ENCODE measurements at regions not wholly inside any gene's neighbourhood (a gene's known extent, or its start where the extent isn't known, plus 50 kb on each side); places are given as distances from the start of the nearest gene placed in this dataset.

GRCh38 chr7:149714081-149714909, 59.1 kb downstream of the ZNF467 start:
- Histone ChIP-seq H3K27me3 (ENCODE audit: control insufficient read depth in 3 of 3, insufficient read depth in 3 of 3, low read depth in 1 of 3, low read length in 3 of 3) (peaks cover 0 to 5% (median 0%) of the 10 kb centered on the region in 3 experiments), H3K27ac (replicated peaks; ENCODE audit: low read length) (no peak overlapping the region), H3K4ac (ENCODE audit: low read length) (no peak overlapping the region), H2BK5ac (ENCODE audit: low read length) (peak overlapping the region; percentile 39), H2BK120ac (ENCODE audit: low read depth, low read length) (no peak overlapping the region), H2BK15ac (ENCODE audit: low read length) (peak overlapping the region; percentile 83), H2BK12ac (ENCODE audit: low read length) (peak overlapping the region; percentile 58), H3K18ac (ENCODE audit: low read length) (peak overlapping the region; percentile 95), H3K79me1 (ENCODE audit: low read depth, low read length) (peaks cover 13% of the 10 kb centered on the region), H3K14ac (ENCODE audit: low read length) (no peak overlapping the region), H3K36me3 (replicated peaks in 1 of 2; ENCODE audit: control insufficient read depth in 2 of 2, insufficient read depth in 2 of 2, low read length in 2 of 2) (peaks cover 2 to 21% of the 10 kb centered on the region in 2 donors), H2AK5ac (ENCODE audit: low read depth, low read length) (peak overlapping the region; percentile 92), H3K9ac (ENCODE audit: low read depth, low read length, poor library complexity) (peak overlapping the region; percentile 96), H3K4me1 (ENCODE audit: control insufficient read depth in 2 of 2, insufficient read depth in 1 of 2, low read depth in 1 of 2, low read length in 2 of 2) (peaks cover 10 to 15% of the 10 kb centered on the region in 2 donors), H3K9me3 (replicated peaks in 1 of 2; ENCODE audit: control insufficient read depth in 2 of 2, insufficient read depth in 1 of 2, low read depth in 1 of 2, low read length in 2 of 2) (peaks cover 7 to 26% of the 10 kb centered on the region in 2 donors), H3K23ac (ENCODE audit: low read depth, low read length, poor library complexity) (peak overlapping the region; percentile 89), H3K4me2 (ENCODE audit: insufficient read depth, low read length, poor library complexity, severe bottlenecking) (peak overlapping the region; percentile 77), H4K8ac (ENCODE audit: low read depth, low read length) (peak overlapping the region; percentile 99), H4K91ac (ENCODE audit: low read depth, low read length, poor library complexity) (no peak overlapping the region), H3K4me3 (ENCODE audit: low read length in 2 of 2) (peak overlapping the region; percentile 81 to 94), H2AFZ (ENCODE audit: low read length) (peak overlapping the region; percentile 99)
- no CpG with 5 or more reads among the region's 88 CpGs for WGBS, 2 donors (ENCODE audit: extremely low coverage in 2 of 2, insufficient read length in 2 of 2, insufficient replicate concordance in 1 of 2)
- DNase-seq (ENCODE audit: low spot score) = peak; percentile 93

- H3K79me1 ChIP-seq (ENCODE audit: low read depth, low read length) = peaks cover 13% of the 10 kb centered on the region
- H4K91ac ChIP-seq (ENCODE audit: low read depth, low read length, poor library complexity) = no peak overlapping the region
- H3K14ac ChIP-seq (ENCODE audit: low read length) = no peak overlapping the region
- H3K27me3 ChIP-seq (ENCODE audit: control insufficient read depth in 3 of 3, insufficient read depth in 3 of 3, low read depth in 1 of 3, low read length in 3 of 3) = peaks cover 0 to 5% (median 0%) of the 10 kb centered on the region in 3 experiments
- peaks cover 2 to 15% of the 10 kb centered on the region in 2 donors for H3K36me3 ChIP-seq (replicated peaks in 1 of 2; ENCODE audit: control insufficient read depth in 2 of 2, insufficient read depth in 2 of 2, low read length in 2 of 2)
- peak overlapping the region; percentile 99 for H2AFZ ChIP-seq (ENCODE audit: low read length)
- peak overlapping the region; percentile 99 for H4K8ac ChIP-seq (ENCODE audit: low read depth, low read length)
- no peak overlapping the region for H3K27ac ChIP-seq (replicated peaks; ENCODE audit: low read length)
- H3K23ac ChIP-seq (ENCODE audit: low read depth, low read length, poor library complexity) = peak overlapping the region; percentile 89
- H3K4me1 ChIP-seq (ENCODE audit: control insufficient read depth in 2 of 2, insufficient read depth in 1 of 2, low read depth in 1 of 2, low read length in 2 of 2) = peaks cover 10 to 15% of the 10 kb centered on the region in 2 donors
- no peak overlapping the region for H2BK120ac ChIP-seq (ENCODE audit: low read depth, low read length)
- WGBS, 2 donors (ENCODE audit: extremely low coverage in 2 of 2, insufficient read length in 2 of 2, insufficient replicate concordance in 1 of 2) = no CpG with 5 or more reads among the region's 26 CpGs
- peak overlapping the region; percentile 92 for H2AK5ac ChIP-seq (ENCODE audit: low read depth, low read length)
- H2BK5ac ChIP-seq (ENCODE audit: low read length) = peak overlapping the region; percentile 39
- H3K4ac ChIP-seq (ENCODE audit: low read length) = no peak overlapping the region
- H2BK15ac ChIP-seq (ENCODE audit: low read length) = peak overlapping the region; percentile 83
- H2BK12ac ChIP-seq (ENCODE audit: low read length) = peak overlapping the region; percentile 58
- no peak for DNase-seq (ENCODE audit: low spot score)
- H3K4me2 ChIP-seq (ENCODE audit: insufficient read depth, low read length, poor library complexity, severe bottlenecking) = peak overlapping the region; percentile 77
- peak overlapping the region in 1 of 2 donors; percentile 19 for H3K4me3 ChIP-seq (ENCODE audit: low read length in 2 of 2)
- H3K9ac ChIP-seq (ENCODE audit: low read depth, low read length, poor library complexity) = no peak overlapping the region
- peaks cover 9 to 26% of the 10 kb centered on the region in 2 donors for H3K9me3 ChIP-seq (replicated peaks in 1 of 2; ENCODE audit: control insufficient read depth in 2 of 2, insufficient read depth in 1 of 2, low read depth in 1 of 2, low read length in 2 of 2)
- H3K18ac ChIP-seq (ENCODE audit: low read length) = peak overlapping the region; percentile 95
Observed at GRCh38 chr7:149713731-149714068, 59.7 kb downstream of the ZNF467 start.

- H3K23ac ChIP-seq (ENCODE audit: low read depth, low read length, poor library complexity) = no peak overlapping the region
- H3K4ac ChIP-seq (ENCODE audit: low read length) = no peak overlapping the region
- peaks cover 9 to 26% of the 10 kb centered on the region in 2 donors for H3K9me3 ChIP-seq (replicated peaks in 1 of 2; ENCODE audit: control insufficient read depth in 2 of 2, insufficient read depth in 1 of 2, low read depth in 1 of 2, low read length in 2 of 2)
- no peak overlapping the region for H3K4me2 ChIP-seq (ENCODE audit: insufficient read depth, low read length, poor library complexity, severe bottlenecking)
- peak overlapping the region; percentile 15 for H2AFZ ChIP-seq (ENCODE audit: low read length)
- no peak overlapping the region for H3K9ac ChIP-seq (ENCODE audit: low read depth, low read length, poor library complexity)
- H3K27ac ChIP-seq (replicated peaks; ENCODE audit: low read length) = no peak overlapping the region
- peaks cover 2 to 14% of the 10 kb centered on the region in 2 donors for H3K36me3 ChIP-seq (replicated peaks in 1 of 2; ENCODE audit: control insufficient read depth in 2 of 2, insufficient read depth in 2 of 2, low read length in 2 of 2)
- no peak overlapping the region for H2BK120ac ChIP-seq (ENCODE audit: low read depth, low read length)
- peaks cover 0 to 5% (median 0%) of the 10 kb centered on the region in 3 experiments for H3K27me3 ChIP-seq (ENCODE audit: control insufficient read depth in 3 of 3, insufficient read depth in 3 of 3, low read depth in 1 of 3, low read length in 3 of 3)
- no peak overlapping the region for H2BK12ac ChIP-seq (ENCODE audit: low read length)
- H3K4me1 ChIP-seq (ENCODE audit: control insufficient read depth in 2 of 2, insufficient read depth in 1 of 2, low read depth in 1 of 2, low read length in 2 of 2) = peaks cover 10 to 15% of the 10 kb centered on the region in 2 donors
- no CpG with 5 or more reads among the region's 16 CpGs for WGBS, 2 donors (ENCODE audit: extremely low coverage in 2 of 2, insufficient read length in 2 of 2, insufficient replicate concordance in 1 of 2)
- no peak overlapping the region for H3K18ac ChIP-seq (ENCODE audit: low read length)
- no peak overlapping the region for H4K91ac ChIP-seq (ENCODE audit: low read depth, low read length, poor library complexity)
- peak overlapping the region; percentile 83 for H2BK15ac ChIP-seq (ENCODE audit: low read length)
- H3K4me3 ChIP-seq (ENCODE audit: low read length in 2 of 2) = no peak overlapping the region
- H4K8ac ChIP-seq (ENCODE audit: low read depth, low read length) = no peak overlapping the region
- H2AK5ac ChIP-seq (ENCODE audit: low read depth, low read length) = peak overlapping the region; percentile 92
- DNase-seq (ENCODE audit: low spot score) = no peak
- no peak overlapping the region for H2BK5ac ChIP-seq (ENCODE audit: low read length)
- peaks cover 13% of the 10 kb centered on the region for H3K79me1 ChIP-seq (ENCODE audit: low read depth, low read length)
- no peak overlapping the region for H3K14ac ChIP-seq (ENCODE audit: low read length)
Observed at GRCh38 chr7:149713061-149713730, 60.2 kb downstream of the ZNF467 start.

GRCh38 chr7:149708026-149708425, 65.4 kb downstream of the ZNF467 start:
- no peak overlapping the region for H3K4ac ChIP-seq (ENCODE audit: low read length)
- no CpG with 5 or more reads among the region's 7 CpGs for WGBS, 2 donors (ENCODE audit: extremely low coverage in 2 of 2, insufficient read length in 2 of 2, insufficient replicate concordance in 1 of 2)
- H3K27ac ChIP-seq (replicated peaks; ENCODE audit: low read length) = no peak overlapping the region

More at GRCh38 chr7:149708026-149708425, 65.4 kb downstream of the ZNF467 start:
- Histone ChIP-seq H3K18ac (ENCODE audit: low read length) (no peak overlapping the region), H4K91ac (ENCODE audit: low read depth, low read length, poor library complexity) (no peak overlapping the region), H2BK120ac (ENCODE audit: low read depth, low read length) (no peak overlapping the region), H3K27me3 (ENCODE audit: control insufficient read depth in 3 of 3, insufficient read depth in 3 of 3, low read depth in 1 of 3, low read length in 3 of 3) (no peaks in the 10 kb centered on the region), H3K4me3 (ENCODE audit: low read length in 2 of 2) (no peak overlapping the region), H2BK15ac (ENCODE audit: low read length) (no peak overlapping the region), H2BK12ac (ENCODE audit: low read length) (no peak overlapping the region), H3K14ac (ENCODE audit: low read length) (no peak overlapping the region), H2AK5ac (ENCODE audit: low read depth, low read length) (no peak overlapping the region), H3K79me1 (ENCODE audit: low read depth, low read length) (no peaks in the 10 kb centered on the region), H3K9me3 (replicated peaks in 1 of 2; ENCODE audit: control insufficient read depth in 2 of 2, insufficient read depth in 1 of 2, low read depth in 1 of 2, low read length in 2 of 2) (peaks cover 6 to 17% of the 10 kb centered on the region in 2 donors), H3K4me2 (ENCODE audit: insufficient read depth, low read length, poor library complexity, severe bottlenecking) (no peak overlapping the region), H2BK5ac (ENCODE audit: low read length) (no peak overlapping the region), H3K4me1 (ENCODE audit: control insufficient read depth in 2 of 2, insufficient read depth in 1 of 2, low read depth in 1 of 2, low read length in 2 of 2) (peaks cover 0 to 4% of the 10 kb centered on the region in 2 donors), H3K23ac (ENCODE audit: low read depth, low read length, poor library complexity) (no peak overlapping the region), H2AFZ (ENCODE audit: low read length) (no peak overlapping the region), H3K36me3 (replicated peaks in 1 of 2; ENCODE audit: control insufficient read depth in 2 of 2, insufficient read depth in 2 of 2, low read length in 2 of 2) (no peaks in the 10 kb centered on the region), H4K8ac (ENCODE audit: low read depth, low read length) (no peak overlapping the region), H3K9ac (ENCODE audit: low read depth, low read length, poor library complexity) (no peak overlapping the region)
- no peak for DNase-seq (ENCODE audit: low spot score)
